Ovary (tissue), 7 donors: ENCODE measurements at regions not wholly inside any gene's neighbourhood (a gene's known extent, or its start where the extent isn't known, plus 50 kb on each side); places are given as distances from the start of the nearest gene placed in this dataset.

Experiments used
- DNase-seq, 5 donors: peaks; one replicate each; pipeline ENCODE4 v3.0.0-alpha.2; 2019 to 2020
- H3K27ac ChIP-seq, 2 donors: fragments of 200-600 bp; one replicate each; pipeline versions ENCODE4 v1.5.1 to v1.8.0; 2019 to 2022
- H3K27me3 ChIP-seq: fragments of 200-600 bp; one replicate; pipeline ENCODE4 v1.8.0; 2022
- H3K36me3 ChIP-seq: fragments of 200-600 bp; sonication (generic); one replicate; pipeline ENCODE4 v1.5.1; 2019
- H3K4me1 ChIP-seq: one replicate; pipeline ENCODE4 v1.8.1; 2013; ENCODE audit warnings: mild to moderate bottlenecking, moderate library complexity; ENCODE audit not compliant: insufficient read depth
- H3K4me3 ChIP-seq: fragments of 200-600 bp; sonication (generic); one replicate; pipeline ENCODE4 v1.5.1; 2017
- H3K9me3 ChIP-seq, 2 donors: fragments of 200-600 bp in 1 of 2; sonication (generic) in 1 of 2; one replicate each; pipeline versions ENCODE4 v1.5.1 to v1.8.1; 2013 to 2019; ENCODE audit warnings: mild to moderate bottlenecking in 1 of 2, moderate library complexity in 1 of 2
- CTCF ChIP-seq, 3 donors: fragments of 450-650 bp in 2 of 3; fragments of 200-600 bp in 1 of 3; IDR thresholded peaks; one replicate each; pipeline versions ENCODE4 v1.5.1 to v1.8.0; 2016 to 2022; ENCODE audit warnings: antibody characterized with exemption in 3 of 3, mild to moderate bottlenecking in 1 of 3
- EP300 ChIP-seq: sonication (generic); formaldehyde crosslinking; IDR thresholded peaks from one replicate; pipeline ENCODE4 v1.6.1; 2017; ENCODE audit warnings: antibody characterized with exemption
- POLR2A ChIP-seq: fragments of 450-650 bp; IDR thresholded peaks from one replicate; pipeline ENCODE4 v1.6.1; 2017; ENCODE audit warnings: antibody characterized with exemption, mild to moderate bottlenecking, moderate library complexity
- WGBS, 3 donors: extraction: QIAGEN DNeasy Blood & Tissue Kit in 1 of 3; methylation state at CpG; one replicate each; pipeline versions ENCODE4 v1.1.5 to v1.1.7; 2013 to 2017; 5-methylcytosine and 5-hydroxymethylcytosine counted together
- intact Hi-C, 4 donors: fragments of 100-400 bp; cut with DNase I; formaldehyde crosslinking; loops; one replicate each; pipeline versions ENCODE4 v1.11.0 to v1.15.1; 2022 to 2023
- donor health status: DM: no; HTN: no; CAD: no; lungs with moderate emphysema.
- donor health status: DM: no; HTN: no; CAD: no.
- donor health status: Bipolar disorder and iron deficiency.
- donor health status: DM: no; HTN: no; CAD: no.
- donor health status: DM: yes; HTN: yes; CAD: no.

DNA sequence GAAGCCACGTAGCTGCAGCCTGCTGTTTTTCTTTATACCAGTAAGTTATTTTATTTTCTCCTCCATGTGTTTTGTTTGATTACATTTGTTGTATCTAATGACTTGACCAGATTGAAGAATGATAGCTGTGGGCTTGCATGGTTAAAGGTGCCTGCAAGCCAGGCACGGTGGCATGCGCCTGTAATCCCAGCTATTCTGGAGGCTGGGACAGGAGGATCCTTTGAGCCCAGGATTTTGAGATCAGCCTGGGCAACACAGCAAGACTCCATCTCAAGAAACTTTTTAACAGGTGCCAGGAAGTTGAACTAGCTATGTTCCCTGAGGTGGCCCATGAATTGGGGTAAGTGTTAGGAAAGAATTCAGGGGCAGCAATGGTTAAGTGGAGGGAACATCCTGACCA is 179.4 kb downstream of the IRS1 start:
- WGBS, 3 donors, result 91 to 98% (median 95%) methylated on average over 3 of the region's 3 CpGs
- no peak overlapping the region for H3K4me3 ChIP-seq

GRCh38 chr2:226619707-226620106 is 179.9 kb downstream of the IRS1 start:
- intact Hi-C loops, result no loop called here
- no peaks in the 10 kb centered on the region for H3K27me3 ChIP-seq
- no peak for DNase-seq
- no peaks in the 10 kb centered on the region for H3K36me3 ChIP-seq
- H3K27ac ChIP-seq, result no peak overlapping the region
- H3K4me1 ChIP-seq, result no peaks in the 10 kb centered on the region
- no peak overlapping the region for H3K4me3 ChIP-seq
- no peak for TF ChIP-seq POLR2A
- no peak for TF ChIP-seq EP300
- no peak for TF ChIP-seq CTCF (IDR thresholded peaks at IDR 0.05)
- 91 to 96% (median 94%) methylated on average over 3 of the region's 3 CpGs for WGBS, 3 donors
- no peaks in the 10 kb centered on the region for H3K9me3 ChIP-seq

More for the DNA sequence above, 179.4 kb downstream of the IRS1 start:
- H3K36me3 ChIP-seq, result no peaks in the 10 kb centered on the region
- no peaks in the 10 kb centered on the region for H3K27me3 ChIP-seq
- no peaks in the 10 kb centered on the region for H3K4me1 ChIP-seq
- H3K9me3 ChIP-seq, result no peaks in the 10 kb centered on the region
- intact Hi-C loops, result no loop called here
- no peak overlapping the region for H3K27ac ChIP-seq
- no peak for TF ChIP-seq CTCF (IDR thresholded peaks at IDR 0.05)
- no peak for TF ChIP-seq EP300
- TF ChIP-seq POLR2A, result no peak
- DNase-seq, result no peak

- intact Hi-C loops, result no loop called here
Measured at GRCh38 chr2:226618875-226619605, 180.6 kb downstream of the IRS1 start.

DNA sequence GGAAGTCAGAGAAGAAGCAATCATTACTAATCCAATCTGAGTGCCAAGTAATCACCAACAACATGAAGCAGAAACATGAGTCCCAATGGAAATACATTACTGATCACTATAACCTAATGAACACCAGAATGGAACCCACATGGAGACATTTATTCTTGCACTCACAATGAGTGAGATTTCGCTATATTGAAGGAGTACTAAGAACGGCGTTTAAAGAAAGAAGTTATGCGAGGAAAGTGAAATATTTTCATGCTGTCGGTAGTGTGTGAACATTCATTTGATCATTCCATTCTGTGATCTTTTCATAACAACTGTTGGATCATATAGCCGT is 181.1 kb downstream of the IRS1 start:
- Histone ChIP-seq H3K4me1 (no peaks in the 10 kb centered on the region), H3K9me3 (no peaks in the 10 kb centered on the region), H3K27ac (no peak overlapping the region), H3K27me3 (no peaks in the 10 kb centered on the region), H3K36me3 (no peaks in the 10 kb centered on the region), H3K4me3 (no peak overlapping the region)
- intact Hi-C loops, result no loop called here
- 71 to 77% (median 74%) methylated on average over 6 of the region's 6 CpGs for WGBS, 3 donors
- no peak for DNase-seq
- TF ChIP-seq EP300, result no peak
- no peak for TF ChIP-seq CTCF (IDR thresholded peaks at IDR 0.05)
- no peak for TF ChIP-seq POLR2A

More at GRCh38 chr2:226618875-226619605, 180.6 kb downstream of the IRS1 start:
- Histone ChIP-seq H3K9me3 (no peaks in the 10 kb centered on the region), H3K4me1 (no peaks in the 10 kb centered on the region), H3K27ac (no peak overlapping the region), H3K27me3 (no peaks in the 10 kb centered on the region), H3K36me3 (no peaks in the 10 kb centered on the region), H3K4me3 (no peak overlapping the region)
- no peak for TF ChIP-seq CTCF (IDR thresholded peaks at IDR 0.05)
- TF ChIP-seq POLR2A, result no peak
- no peak for TF ChIP-seq EP300
- no peak for DNase-seq
- WGBS, 3 donors, result 61 to 74% (median 66%) methylated on average over 2 of the region's 2 CpGs
